Fibroblast of lung (primary cell): ENCODE measurements at regions not wholly inside any gene's neighbourhood (a gene's known extent, or its start where the extent isn't known, plus 50 kb on each side); places are given as distances from the start of the nearest gene placed in this dataset.

ENCODE experiments used
- DNase-seq, 2 donors: peaks; one replicate each; pipeline versions ENCODE4 v3.0.0 to v3.0.0-alpha.2; 2010; ENCODE audit warnings: low read depth in 2 of 2
- H2AFZ ChIP-seq: 2 replicates; pipeline ENCODE4 v1.5.1; 2012; ENCODE audit warnings: low read length, control low read depth, inconsistent platforms
- H3K27ac ChIP-seq: 2 replicates; pipeline ENCODE4 v1.5.1; 2011; ENCODE audit warnings: low read length, control low read depth; ENCODE audit not compliant: insufficient read depth
- H3K27me3 ChIP-seq: 2 replicates; pipeline ENCODE4 v1.5.1; 2011; ENCODE audit warnings: mild to moderate bottlenecking, low read length; ENCODE audit not compliant: control insufficient read depth, insufficient read depth
- H3K36me3 ChIP-seq: 2 replicates; pipeline ENCODE4 v1.5.1; 2011; ENCODE audit warnings: low read length; ENCODE audit not compliant: control insufficient read depth, insufficient read depth
- H3K4me1 ChIP-seq: 2 replicates; pipeline ENCODE4 v1.5.1; 2011; ENCODE audit warnings: low read length; ENCODE audit not compliant: control insufficient read depth, insufficient read depth; ENCODE audit errors: extremely low read depth
- H3K4me2 ChIP-seq: 2 replicates; pipeline ENCODE4 v1.5.1; 2011; ENCODE audit warnings: low read length, control low read depth; ENCODE audit not compliant: insufficient read depth; ENCODE audit errors: extremely low read depth
- H3K4me3 ChIP-seq, 4 experiments: fragments of 200-600 bp in 1 of 4; sonication (generic) in 1 of 4; replicated peaks in 1 of 4; 2 replicates each; pipeline ENCODE4 v1.5.1; 2011 to 2016; ENCODE audit warnings: low read length in 4 of 4, low read depth in 3 of 4, mild to moderate bottlenecking in 3 of 4, control low read depth in 2 of 4, inconsistent platforms in 1 of 4, mixed read lengths in 1 of 4; ENCODE audit not compliant: insufficient read depth in 1 of 4; ENCODE audit errors: control extremely low read depth in 1 of 4
- H3K79me2 ChIP-seq: 2 replicates; pipeline ENCODE4 v1.5.1; 2012; ENCODE audit warnings: mild to moderate bottlenecking, low read length, inconsistent platforms; ENCODE audit not compliant: control insufficient read depth, insufficient read depth
- H3K9ac ChIP-seq: 2 replicates; pipeline ENCODE4 v1.5.1; 2011; ENCODE audit warnings: mild to moderate bottlenecking, low read length, control low read depth; ENCODE audit not compliant: insufficient read depth
- H3K9me3 ChIP-seq: 2 replicates; pipeline ENCODE4 v1.5.1; 2012; ENCODE audit warnings: low read depth, low read length; ENCODE audit not compliant: control insufficient read depth, insufficient read depth
- H4K20me1 ChIP-seq: 2 replicates; pipeline ENCODE4 v1.5.1; 2011; ENCODE audit warnings: low read length; ENCODE audit not compliant: control insufficient read depth, insufficient read depth; ENCODE audit errors: extremely low read depth
- CTCF ChIP-seq, 2 donors: IDR thresholded peaks in 1 of 2; conservative IDR thresholded peaks in 1 of 2; 1 replicate in 1 of 2; 2 replicates in 1 of 2; pipeline ENCODE4 v1.5.1; 2011 to 2012; ENCODE audit warnings: low read length in 2 of 2, control low read depth in 1 of 2, inconsistent platforms in 1 of 2, low read depth in 1 of 2, mild to moderate bottlenecking in 1 of 2
- EZH2 ChIP-seq: IDR thresholded peaks from 2 replicates; pipeline ENCODE4 v1.5.1; 2012; ENCODE audit warnings: low read length, control low read depth, mild to moderate bottlenecking; ENCODE audit errors: missing control alignments

- Histone ChIP-seq H4K20me1 (no peaks in the 10 kb centered on the region), H3K4me1 (no peaks in the 10 kb centered on the region), H3K36me3 (no peaks in the 10 kb centered on the region), H3K79me2 (no peaks in the 10 kb centered on the region), H3K9ac (no peak overlapping the region), H2AFZ (no peak overlapping the region), H3K4me2 (no peak overlapping the region), H3K27ac (no peak overlapping the region), H3K9me3 (no peaks in the 10 kb centered on the region), H3K4me3 (no peak overlapping the region), H3K27me3 (no peaks in the 10 kb centered on the region)
- no peak for DNase-seq
- no peak for TF ChIP-seq EZH2
- no peak for TF ChIP-seq CTCF (conservative IDR thresholded peaks at IDR 0.05 in 1 of 2, IDR thresholded peaks at IDR 0.05 in 1 of 2; ENCODE audit: low read depth in 1 of 2, low read length in 2 of 2)
These were observed 415.7 kb upstream of the BOD1L1 start for GRCh38 chr4:14043203-14043602.

GRCh38 chr4:14046642-14047041 is 419.1 kb upstream of the BOD1L1 start:
- Histone ChIP-seq H2AFZ (no peak overlapping the region), H3K79me2 (no peaks in the 10 kb centered on the region), H3K36me3 (no peaks in the 10 kb centered on the region), H3K27ac (no peak overlapping the region), H3K27me3 (no peaks in the 10 kb centered on the region), H3K4me1 (no peaks in the 10 kb centered on the region), H3K4me2 (no peak overlapping the region), H3K9me3 (no peaks in the 10 kb centered on the region), H3K9ac (no peak overlapping the region), H4K20me1 (no peaks in the 10 kb centered on the region), H3K4me3 (no peak overlapping the region)
- DNase-seq, result no peak
- TF ChIP-seq CTCF (conservative IDR thresholded peaks at IDR 0.05 in 1 of 2, IDR thresholded peaks at IDR 0.05 in 1 of 2; ENCODE audit: low read depth in 1 of 2, low read length in 2 of 2) (no peak), EZH2 (no peak)

- no peaks in the 10 kb centered on the region for H3K27me3 ChIP-seq
- H2AFZ ChIP-seq, result no peak overlapping the region
- no peaks in the 10 kb centered on the region for H3K79me2 ChIP-seq
- no peaks in the 10 kb centered on the region for H3K36me3 ChIP-seq
- H4K20me1 ChIP-seq, result no peaks in the 10 kb centered on the region
- no peaks in the 10 kb centered on the region for H3K4me1 ChIP-seq
- H3K4me3 ChIP-seq, result no peak overlapping the region
- no peak overlapping the region for H3K4me2 ChIP-seq
- TF ChIP-seq CTCF (conservative IDR thresholded peaks at IDR 0.05 in 1 of 2, IDR thresholded peaks at IDR 0.05 in 1 of 2; ENCODE audit: low read depth in 1 of 2, low read length in 2 of 2), result no peak
- TF ChIP-seq EZH2, result no peak
- H3K27ac ChIP-seq, result no peak overlapping the region
- H3K9me3 ChIP-seq, result no peaks in the 10 kb centered on the region
- no peak overlapping the region for H3K9ac ChIP-seq
- DNase-seq, result no peak
These were observed 420.3 kb upstream of the BOD1L1 start for GRCh38 chr4:14047840-14048239.
